CD4-positive, alpha-beta T cell (primary cell): ENCODE measurements at regions not wholly inside any gene's neighbourhood (a gene's known extent, or its start where the extent isn't known, plus 50 kb on each side); places are given as distances from the start of the nearest gene placed in this dataset.

ENCODE experiments used
- ATAC-seq: fragments of 200-7000 bp; cut with Tn5 transposase; one replicate; pipeline ENCODE4 v1.10.0; 2022; ENCODE audit warnings: mild to moderate bottlenecking; ENCODE audit not compliant: poor library complexity
- CTCF ChIA-PET: fragments of 350-600 bp; sonication (Branson Sonifier 250); formaldehyde crosslinking; loops from one replicate; lab custom pipeline; 2021; ENCODE audit warnings: antibody characterized with exemption, inconsistent platforms; lab: Charles Lee
- POLR2A ChIA-PET: fragments of 350-600 bp; sonication (Branson Sonifier 250); formaldehyde crosslinking; loops from one replicate; lab custom pipeline; 2021; ENCODE audit warnings: antibody characterized with exemption, inconsistent platforms; lab: Charles Lee
- DNase-seq, 14 experiments: peaks; one replicate each; pipeline ENCODE4 v3.0.0-alpha.2; 2013 to 2020; ENCODE audit warnings: mixed read lengths in 2 of 14
- H3K27ac ChIP-seq, 2 donors: one replicate each; pipeline versions ENCODE4 v1.5.1 to v1.7.0; 2013; ENCODE audit warnings: low read length in 2 of 2, low read depth in 1 of 2, mild to moderate bottlenecking in 1 of 2
- H3K27me3 ChIP-seq, 2 experiments: 1 replicate in 1 of 2; 2 replicates in 1 of 2; pipeline versions ENCODE4 v1.6.1 to v1.7.0; 2013; ENCODE audit warnings: low read length in 2 of 2, control low read depth in 1 of 2, mild to moderate bottlenecking in 1 of 2, moderate library complexity in 1 of 2; ENCODE audit not compliant: insufficient read depth in 2 of 2, control insufficient read depth in 1 of 2
- H3K36me3 ChIP-seq: one replicate; pipeline ENCODE4 v1.6.1; 2013; ENCODE audit warnings: low read length, control low read depth; ENCODE audit not compliant: insufficient read depth
- H3K4me1 ChIP-seq: one replicate; pipeline ENCODE4 v1.6.1; 2013; ENCODE audit warnings: low read length, control low read depth; ENCODE audit not compliant: insufficient read depth
- H3K4me3 ChIP-seq: one replicate; pipeline ENCODE4 v1.5.1; 2013; ENCODE audit warnings: mild to moderate bottlenecking, low read length, moderate library complexity
- H3K9me3 ChIP-seq, 2 experiments: 1 replicate in 1 of 2; 2 replicates in 1 of 2; pipeline versions ENCODE4 v1.6.1 to v1.7.0; 2013; ENCODE audit warnings: low read length in 2 of 2, mild to moderate bottlenecking in 2 of 2, control low read depth in 1 of 2, moderate library complexity in 1 of 2; ENCODE audit not compliant: control insufficient read depth in 1 of 2, insufficient read depth in 1 of 2
- H3K27ac Mint-ChIP-seq: one replicate; pipeline ENCODE4 v1.8.0; 2020; ENCODE audit warnings: mixed read lengths
- H3K27me3 Mint-ChIP-seq: one replicate; pipeline ENCODE4 v1.8.0; 2021; ENCODE audit warnings: mixed read lengths
- H3K36me3 Mint-ChIP-seq: one replicate; pipeline ENCODE4 v1.8.0; 2021; ENCODE audit warnings: low read depth, mixed read lengths
- H3K4me1 Mint-ChIP-seq: one replicate; pipeline ENCODE4 v1.8.0; 2021; ENCODE audit warnings: low read depth, mixed read lengths
- H3K4me3 Mint-ChIP-seq: one replicate; pipeline ENCODE4 v1.8.0; 2020; ENCODE audit warnings: mild to moderate bottlenecking, mixed read lengths
- H3K9me3 Mint-ChIP-seq: one replicate; pipeline ENCODE4 v1.8.0; 2020; ENCODE audit warnings: mixed read lengths
- CTCF ChIP-seq: fragments of 200-600 bp; IDR thresholded peaks from one replicate; pipeline ENCODE4 v1.8.0; 2022; ENCODE audit warnings: antibody characterized with exemption, mild to moderate bottlenecking
- intact Hi-C, 2 experiments: fragments of 100-400 bp; cut with DNase I in 1 of 2; cut with micrococcal nuclease in 1 of 2; formaldehyde crosslinking; loops; one replicate each; pipeline versions ENCODE4 v1.15.1 to v1.9.0; 2023 to 2025; cut with DNase I, micrococcal nuclease

- no peaks in the 10 kb centered on the region for H3K4me1 Mint-ChIP-seq
These were observed 142.9 kb upstream of the PCGF5 start for GRCh38 chr10:91077549-91078071.

GRCh38 chr10:91080776-91081175 is 139.7 kb upstream of the PCGF5 start:
- no peaks in the 10 kb centered on the region for H3K27me3 ChIP-seq
- H3K27ac ChIP-seq: no peak overlapping the region
- peaks cover 10% of the 10 kb centered on the region for H3K27me3 Mint-ChIP-seq
- H3K9me3 ChIP-seq: no peaks in the 10 kb centered on the region
- no peaks in the 10 kb centered on the region for H3K4me1 Mint-ChIP-seq
- H3K36me3 ChIP-seq: no peaks in the 10 kb centered on the region
- ATAC-seq (no peak), DNase-seq (no peak)
- intact Hi-C loops: loop anchor here in 1 of 2 experiments (10.0 kb wide), 1 partner anchor 76 kb away; no protein-coding TSS in a partner anchor
- H3K4me3 ChIP-seq: no peak overlapping the region
- no peak overlapping the region for H3K27ac Mint-ChIP-seq
- ChIA-PET CTCF (no interaction called here), POLR2A (no interaction called here)
- no peak overlapping the region for H3K4me3 Mint-ChIP-seq
- no peaks in the 10 kb centered on the region for H3K9me3 Mint-ChIP-seq
- no peaks in the 10 kb centered on the region for H3K4me1 ChIP-seq
- no peaks in the 10 kb centered on the region for H3K36me3 Mint-ChIP-seq
- TF ChIP-seq CTCF: no peak

More at GRCh38 chr10:91077549-91078071, 142.9 kb upstream of the PCGF5 start:
- Mint-ChIP-seq H3K9me3 (no peaks in the 10 kb centered on the region), H3K27ac (no peak overlapping the region), H3K27me3 (peaks cover 10% of the 10 kb centered on the region), H3K4me3 (no peak overlapping the region), H3K36me3 (no peaks in the 10 kb centered on the region)
- no peaks in the 10 kb centered on the region for H3K27me3 ChIP-seq
- TF ChIP-seq CTCF: no peak
- no peaks in the 10 kb centered on the region for H3K9me3 ChIP-seq
- POLR2A ChIA-PET: interaction anchor here (1.1 kb wide), 1 partner anchor 11 kb away, joined by 3 read pairs; no protein-coding TSS in a partner anchor
- H3K36me3 ChIP-seq: no peaks in the 10 kb centered on the region
- DNase-seq (no peak), ATAC-seq (no peak)
- no peak overlapping the region for H3K4me3 ChIP-seq
- intact Hi-C loops: loop anchor here in 1 of 2 experiments (10.0 kb wide), 2 partner anchors 163 to 637 kb away; no protein-coding TSS in a partner anchor
- CTCF ChIA-PET: no interaction called here
- H3K27ac ChIP-seq: no peak overlapping the region
- H3K4me1 ChIP-seq: no peaks in the 10 kb centered on the region

- H3K9me3 ChIP-seq: no peaks in the 10 kb centered on the region
- no peaks in the 10 kb centered on the region for H3K4me1 ChIP-seq
- ChIA-PET POLR2A (no interaction called here), CTCF (no interaction called here)
- H3K4me3 ChIP-seq: no peak overlapping the region
- Mint-ChIP-seq H3K4me1 (no peaks in the 10 kb centered on the region), H3K36me3 (no peaks in the 10 kb centered on the region), H3K9me3 (no peaks in the 10 kb centered on the region), H3K4me3 (no peak overlapping the region), H3K27me3 (peaks cover 3% of the 10 kb centered on the region), H3K27ac (no peak overlapping the region)
- no peaks in the 10 kb centered on the region for H3K27me3 ChIP-seq
- TF ChIP-seq CTCF: no peak
- ATAC-seq: no peak
- DNase-seq: no peak
- no peak overlapping the region for H3K27ac ChIP-seq
- intact Hi-C loops: loop anchor here in 1 of 2 experiments (10.0 kb wide), 1 partner anchor 78 kb away; no protein-coding TSS in a partner anchor
- no peaks in the 10 kb centered on the region for H3K36me3 ChIP-seq
These were observed 138.0 kb upstream of the PCGF5 start for GRCh38 chr10:91082447-91082846.
